Loucy (cell line): ENCODE measurements at regions not wholly inside any gene's neighbourhood (a gene's known extent, or its start where the extent isn't known, plus 50 kb on each side); places are given as distances from the start of the nearest gene placed in this dataset.

Experiments
- H2AFZ ChIP-seq: fragments of 200-600 bp; sonication (generic); 2 replicates; pipeline ENCODE4 v1.6.0; 2016; ENCODE audit warnings: antibody characterized with exemption, mild to moderate bottlenecking, low read length, moderate library complexity
- H3F3A ChIP-seq: fragments of 200-600 bp; 2 replicates; pipeline ENCODE4 v1.6.0; 2016; ENCODE audit warnings: antibody characterized with exemption, low read depth, mild to moderate bottlenecking
- H3K27me3 ChIP-seq: fragments of 200-600 bp; sonication (generic); 2 replicates; pipeline ENCODE4 v1.6.1; 2014; ENCODE audit warnings: low read length, mild to moderate bottlenecking; ENCODE audit not compliant: insufficient read depth, poor library complexity, severe bottlenecking
- H3K36me3 ChIP-seq: fragments of 200-600 bp; sonication (generic); 2 replicates; pipeline ENCODE4 v1.6.1; 2016; ENCODE audit warnings: low read length; ENCODE audit not compliant: insufficient read depth
- H3K4me1 ChIP-seq: fragments of 200-600 bp; sonication (generic); 2 replicates; pipeline ENCODE4 v1.5.1; 2014; ENCODE audit warnings: low read length, mild to moderate bottlenecking; ENCODE audit not compliant: insufficient read depth, poor library complexity, severe bottlenecking
- H3K4me2 ChIP-seq: fragments of 200-600 bp; sonication (generic); 2 replicates; pipeline ENCODE4 v1.6.0; 2014; ENCODE audit warnings: antibody characterized with exemption, low read length, low read depth, mild to moderate bottlenecking; ENCODE audit not compliant: poor library complexity, severe bottlenecking
- H3K4me3 ChIP-seq: fragments of 200-600 bp; sonication (generic); 2 replicates; pipeline ENCODE4 v1.5.1; 2014; ENCODE audit warnings: low read length, mild to moderate bottlenecking, mixed read lengths; ENCODE audit not compliant: poor library complexity, severe bottlenecking
- H3K79me2 ChIP-seq: fragments of 200-600 bp; sonication (generic); 2 replicates; pipeline ENCODE4 v1.6.1; 2014; ENCODE audit warnings: low read length; ENCODE audit not compliant: insufficient read depth
- H3K9ac ChIP-seq: fragments of 200-600 bp; sonication (generic); 2 replicates; pipeline ENCODE4 v1.6.0; 2014; ENCODE audit warnings: mild to moderate bottlenecking, low read depth, low read length, moderate library complexity; ENCODE audit not compliant: poor library complexity, severe bottlenecking
- H3K9me2 ChIP-seq: fragments of 200-600 bp; sonication (generic); replicated peaks from 2 replicates; pipeline ENCODE4 v1.6.1; 2016; ENCODE audit warnings: low read depth, low read length, mixed read lengths
- H3K9me3 ChIP-seq: fragments of 200-600 bp; sonication (generic); 2 replicates; pipeline ENCODE4 v1.6.1; 2014; ENCODE audit warnings: mild to moderate bottlenecking, antibody characterized with exemption, low read length, low read depth; ENCODE audit not compliant: insufficient read depth
- H4K20me1 ChIP-seq: fragments of 200-600 bp; sonication (generic); 2 replicates; pipeline ENCODE4 v1.6.0; 2014; ENCODE audit warnings: antibody characterized with exemption, low read length, mild to moderate bottlenecking; ENCODE audit not compliant: insufficient read depth, poor library complexity, severe bottlenecking
- EZH2phosphoT487 ChIP-seq: fragments of 200-600 bp; IDR thresholded peaks from 2 replicates; pipeline ENCODE4 v1.6.1; 2018; ENCODE audit warnings: antibody characterized with exemption, mild to moderate bottlenecking, moderate library complexity, borderline replicate concordance
- TF ChIP-seq, protein P1 (sequence below): fragments of 200-600 bp; sonication (generic); conservative IDR thresholded peaks from 2 replicates; pipeline ENCODE4 v1.5.1; 2014; ENCODE audit warnings: mild to moderate bottlenecking, antibody characterized with exemption, low read length

DNA sequence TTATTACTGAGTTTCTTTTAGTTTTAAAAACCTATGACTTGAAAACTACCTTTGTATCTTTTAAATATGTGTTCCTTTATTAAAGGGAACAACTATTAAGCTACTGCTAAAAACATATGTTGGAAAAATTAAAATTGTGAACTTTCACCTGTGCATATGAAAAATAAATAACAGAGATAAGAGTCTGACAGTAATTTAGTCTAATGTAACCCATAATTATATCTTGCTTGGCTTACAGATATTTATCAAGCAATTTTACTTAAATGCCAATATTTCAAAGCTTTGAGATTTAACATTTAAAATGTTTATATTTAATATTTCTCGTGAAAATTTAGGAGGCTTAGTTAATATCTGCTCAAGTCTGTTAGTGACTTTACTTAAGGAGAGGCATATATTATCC is 309.8 kb downstream of the CCER1 start:
- Histone ChIP-seq H3K9me2 (no peaks in the 10 kb centered on the region), H3K4me2 (no peak overlapping the region), H3K4me1 (no peaks in the 10 kb centered on the region), H3K36me3 (no peaks in the 10 kb centered on the region), H2AFZ (no peak overlapping the region), H3K9ac (no peak overlapping the region), H3F3A (no peaks in the 10 kb centered on the region), H3K79me2 (no peaks in the 10 kb centered on the region), H3K27me3 (no peaks in the 10 kb centered on the region), H4K20me1 (no peaks in the 10 kb centered on the region), H3K9me3 (no peaks in the 10 kb centered on the region), H3K4me3 (no peak overlapping the region)
- TF ChIP-seq, protein P1, sequence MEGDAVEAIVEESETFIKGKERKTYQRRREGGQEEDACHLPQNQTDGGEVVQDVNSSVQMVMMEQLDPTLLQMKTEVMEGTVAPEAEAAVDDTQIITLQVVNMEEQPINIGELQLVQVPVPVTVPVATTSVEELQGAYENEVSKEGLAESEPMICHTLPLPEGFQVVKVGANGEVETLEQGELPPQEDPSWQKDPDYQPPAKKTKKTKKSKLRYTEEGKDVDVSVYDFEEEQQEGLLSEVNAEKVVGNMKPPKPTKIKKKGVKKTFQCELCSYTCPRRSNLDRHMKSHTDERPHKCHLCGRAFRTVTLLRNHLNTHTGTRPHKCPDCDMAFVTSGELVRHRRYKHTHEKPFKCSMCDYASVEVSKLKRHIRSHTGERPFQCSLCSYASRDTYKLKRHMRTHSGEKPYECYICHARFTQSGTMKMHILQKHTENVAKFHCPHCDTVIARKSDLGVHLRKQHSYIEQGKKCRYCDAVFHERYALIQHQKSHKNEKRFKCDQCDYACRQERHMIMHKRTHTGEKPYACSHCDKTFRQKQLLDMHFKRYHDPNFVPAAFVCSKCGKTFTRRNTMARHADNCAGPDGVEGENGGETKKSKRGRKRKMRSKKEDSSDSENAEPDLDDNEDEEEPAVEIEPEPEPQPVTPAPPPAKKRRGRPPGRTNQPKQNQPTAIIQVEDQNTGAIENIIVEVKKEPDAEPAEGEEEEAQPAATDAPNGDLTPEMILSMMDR: no peak
- TF ChIP-seq EZH2phosphoT487: no peak

DNA sequence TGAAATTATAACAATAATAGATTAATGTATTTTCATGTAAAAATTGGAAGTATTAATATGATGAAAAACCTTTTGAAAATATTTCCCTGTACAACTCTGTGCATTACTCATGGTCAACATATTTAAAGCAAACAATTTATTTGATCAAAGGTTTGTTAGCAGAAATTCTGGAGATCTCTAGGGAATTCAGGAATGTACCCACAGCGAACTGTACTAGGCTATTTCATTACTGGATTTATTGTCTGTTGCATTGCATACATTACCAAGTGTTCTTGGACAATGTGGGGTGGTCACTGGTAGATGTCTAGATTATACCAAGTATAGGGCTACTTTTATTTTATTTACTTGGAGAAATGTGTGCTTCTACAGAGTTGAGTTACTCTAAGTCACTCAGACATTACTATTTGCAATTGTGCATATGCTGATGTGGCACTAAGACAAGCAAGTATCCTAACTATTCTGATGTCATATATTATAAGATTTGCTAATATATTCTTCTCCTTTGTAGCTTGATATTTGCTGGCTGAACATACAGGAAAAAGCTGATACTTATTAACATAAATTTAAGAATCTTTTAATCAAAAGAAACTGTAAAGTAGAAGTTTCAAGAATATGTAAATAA is 323.3 kb downstream of the CCER1 start:
- no peak overlapping the region for H2AFZ ChIP-seq
- H4K20me1 ChIP-seq: no peaks in the 10 kb centered on the region
- H3K9me3 ChIP-seq: no peaks in the 10 kb centered on the region
- no peaks in the 10 kb centered on the region for H3K27me3 ChIP-seq
- TF ChIP-seq, protein P1: no peak
- H3K9ac ChIP-seq: no peak overlapping the region
- H3K4me2 ChIP-seq: no peak overlapping the region
- no peaks in the 10 kb centered on the region for H3K36me3 ChIP-seq
- no peak overlapping the region for H3K4me3 ChIP-seq
- no peaks in the 10 kb centered on the region for H3K9me2 ChIP-seq
- no peaks in the 10 kb centered on the region for H3K79me2 ChIP-seq
- no peaks in the 10 kb centered on the region for H3F3A ChIP-seq
- no peaks in the 10 kb centered on the region for H3K4me1 ChIP-seq

DNA sequence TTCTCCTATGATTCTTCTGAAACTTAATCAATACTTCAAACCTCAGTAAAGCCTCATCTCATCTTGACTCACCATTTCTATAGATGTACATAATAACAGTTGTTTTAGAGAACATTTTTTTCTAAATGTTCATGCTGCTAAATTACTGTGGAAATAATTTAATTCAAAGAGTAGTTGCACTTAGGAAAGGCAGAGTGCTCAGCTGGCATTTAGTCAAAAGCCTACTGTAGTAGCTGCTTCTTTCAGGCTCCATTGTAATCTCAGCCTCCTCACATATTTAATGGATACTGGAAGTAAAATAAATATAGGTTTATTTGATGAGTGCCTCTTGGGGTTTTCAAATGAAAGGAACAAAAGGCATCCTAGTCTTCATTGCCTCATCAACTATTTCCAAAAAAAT is 325.0 kb downstream of the CCER1 start:
- Histone ChIP-seq H3K36me3 (no peaks in the 10 kb centered on the region), H2AFZ (no peak overlapping the region), H3K4me1 (no peaks in the 10 kb centered on the region), H3K27me3 (no peaks in the 10 kb centered on the region), H3K9me3 (no peaks in the 10 kb centered on the region), H3K4me3 (no peak overlapping the region), H3K9me2 (no peaks in the 10 kb centered on the region), H3K79me2 (no peaks in the 10 kb centered on the region), H3K4me2 (no peak overlapping the region), H3F3A (no peaks in the 10 kb centered on the region), H4K20me1 (no peaks in the 10 kb centered on the region), H3K9ac (no peak overlapping the region)
- no peak for TF ChIP-seq EZH2phosphoT487
- TF ChIP-seq, protein P1: no peak
